Fibroblast of lung (primary cell): ENCODE measurements at regions not wholly inside any gene's neighbourhood (a gene's known extent, or its start where the extent isn't known, plus 50 kb on each side); places are given as distances from the start of the nearest gene placed in this dataset.

ENCODE experiments used
- DNase-seq, 2 donors: peaks; one replicate each; pipeline versions ENCODE4 v3.0.0 to v3.0.0-alpha.2; 2010; ENCODE audit warnings: low read depth in 2 of 2
- H2AFZ ChIP-seq: 2 replicates; pipeline ENCODE4 v1.5.1; 2012; ENCODE audit warnings: low read length, control low read depth, inconsistent platforms
- H3K27ac ChIP-seq: 2 replicates; pipeline ENCODE4 v1.5.1; 2011; ENCODE audit warnings: low read length, control low read depth; ENCODE audit not compliant: insufficient read depth
- H3K27me3 ChIP-seq: 2 replicates; pipeline ENCODE4 v1.5.1; 2011; ENCODE audit warnings: mild to moderate bottlenecking, low read length; ENCODE audit not compliant: control insufficient read depth, insufficient read depth
- H3K36me3 ChIP-seq: 2 replicates; pipeline ENCODE4 v1.5.1; 2011; ENCODE audit warnings: low read length; ENCODE audit not compliant: control insufficient read depth, insufficient read depth
- H3K4me1 ChIP-seq: 2 replicates; pipeline ENCODE4 v1.5.1; 2011; ENCODE audit warnings: low read length; ENCODE audit not compliant: control insufficient read depth, insufficient read depth; ENCODE audit errors: extremely low read depth
- H3K4me2 ChIP-seq: 2 replicates; pipeline ENCODE4 v1.5.1; 2011; ENCODE audit warnings: low read length, control low read depth; ENCODE audit not compliant: insufficient read depth; ENCODE audit errors: extremely low read depth
- H3K4me3 ChIP-seq, 4 experiments: fragments of 200-600 bp in 1 of 4; sonication (generic) in 1 of 4; replicated peaks in 1 of 4; 2 replicates each; pipeline ENCODE4 v1.5.1; 2011 to 2016; ENCODE audit warnings: low read length in 4 of 4, low read depth in 3 of 4, mild to moderate bottlenecking in 3 of 4, control low read depth in 2 of 4, inconsistent platforms in 1 of 4, mixed read lengths in 1 of 4; ENCODE audit not compliant: insufficient read depth in 1 of 4; ENCODE audit errors: control extremely low read depth in 1 of 4
- H3K79me2 ChIP-seq: 2 replicates; pipeline ENCODE4 v1.5.1; 2012; ENCODE audit warnings: mild to moderate bottlenecking, low read length, inconsistent platforms; ENCODE audit not compliant: control insufficient read depth, insufficient read depth
- H3K9ac ChIP-seq: 2 replicates; pipeline ENCODE4 v1.5.1; 2011; ENCODE audit warnings: mild to moderate bottlenecking, low read length, control low read depth; ENCODE audit not compliant: insufficient read depth
- H3K9me3 ChIP-seq: 2 replicates; pipeline ENCODE4 v1.5.1; 2012; ENCODE audit warnings: low read depth, low read length; ENCODE audit not compliant: control insufficient read depth, insufficient read depth
- H4K20me1 ChIP-seq: 2 replicates; pipeline ENCODE4 v1.5.1; 2011; ENCODE audit warnings: low read length; ENCODE audit not compliant: control insufficient read depth, insufficient read depth; ENCODE audit errors: extremely low read depth
- EZH2 ChIP-seq: IDR thresholded peaks from 2 replicates; pipeline ENCODE4 v1.5.1; 2012; ENCODE audit warnings: low read length, control low read depth, mild to moderate bottlenecking; ENCODE audit errors: missing control alignments
- TF ChIP-seq, protein P1 (sequence below), 2 donors: IDR thresholded peaks in 1 of 2; conservative IDR thresholded peaks in 1 of 2; 1 replicate in 1 of 2; 2 replicates in 1 of 2; pipeline ENCODE4 v1.5.1; 2011 to 2012; ENCODE audit warnings: low read length in 2 of 2, control low read depth in 1 of 2, inconsistent platforms in 1 of 2, low read depth in 1 of 2, mild to moderate bottlenecking in 1 of 2

DNA sequence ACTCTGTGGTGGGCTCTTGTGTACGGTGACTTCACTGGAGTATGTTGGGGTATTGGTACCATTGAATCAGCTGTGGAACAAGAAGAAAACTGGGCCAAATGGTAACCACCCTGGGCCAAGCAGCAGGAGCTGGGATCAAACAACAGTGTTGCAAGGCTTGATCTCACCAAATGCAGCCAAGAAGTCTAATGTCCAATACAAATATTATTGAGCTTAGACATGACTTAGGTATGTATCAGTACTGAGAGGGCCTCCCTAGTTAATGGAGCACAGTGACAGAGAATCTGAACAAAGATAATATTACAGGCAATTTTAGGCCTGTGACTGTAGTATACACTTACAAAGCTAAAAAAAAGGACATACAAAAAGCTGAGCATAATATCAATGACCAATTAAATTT lies 604.8 kb downstream of the PLA2G4A start:
- no peak overlapping the region for H3K9ac ChIP-seq
- H3K4me3 ChIP-seq = no peak overlapping the region
- H3K27me3 ChIP-seq = no peaks in the 10 kb centered on the region
- H3K79me2 ChIP-seq = no peaks in the 10 kb centered on the region
- no peaks in the 10 kb centered on the region for H3K4me1 ChIP-seq
- no peak overlapping the region for H3K27ac ChIP-seq
- no peak for TF ChIP-seq EZH2
- TF ChIP-seq, protein P1, sequence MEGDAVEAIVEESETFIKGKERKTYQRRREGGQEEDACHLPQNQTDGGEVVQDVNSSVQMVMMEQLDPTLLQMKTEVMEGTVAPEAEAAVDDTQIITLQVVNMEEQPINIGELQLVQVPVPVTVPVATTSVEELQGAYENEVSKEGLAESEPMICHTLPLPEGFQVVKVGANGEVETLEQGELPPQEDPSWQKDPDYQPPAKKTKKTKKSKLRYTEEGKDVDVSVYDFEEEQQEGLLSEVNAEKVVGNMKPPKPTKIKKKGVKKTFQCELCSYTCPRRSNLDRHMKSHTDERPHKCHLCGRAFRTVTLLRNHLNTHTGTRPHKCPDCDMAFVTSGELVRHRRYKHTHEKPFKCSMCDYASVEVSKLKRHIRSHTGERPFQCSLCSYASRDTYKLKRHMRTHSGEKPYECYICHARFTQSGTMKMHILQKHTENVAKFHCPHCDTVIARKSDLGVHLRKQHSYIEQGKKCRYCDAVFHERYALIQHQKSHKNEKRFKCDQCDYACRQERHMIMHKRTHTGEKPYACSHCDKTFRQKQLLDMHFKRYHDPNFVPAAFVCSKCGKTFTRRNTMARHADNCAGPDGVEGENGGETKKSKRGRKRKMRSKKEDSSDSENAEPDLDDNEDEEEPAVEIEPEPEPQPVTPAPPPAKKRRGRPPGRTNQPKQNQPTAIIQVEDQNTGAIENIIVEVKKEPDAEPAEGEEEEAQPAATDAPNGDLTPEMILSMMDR (conservative IDR thresholded peaks at IDR 0.05 in 1 of 2, IDR thresholded peaks at IDR 0.05 in 1 of 2; ENCODE audit: low read depth in 1 of 2, low read length in 2 of 2) = no peak
- no peak overlapping the region for H3K4me2 ChIP-seq
- no peaks in the 10 kb centered on the region for H3K36me3 ChIP-seq
- H3K9me3 ChIP-seq = no peaks in the 10 kb centered on the region
- no peak overlapping the region for H2AFZ ChIP-seq
- DNase-seq = peak; percentile 23 to 36
- no peaks in the 10 kb centered on the region for H4K20me1 ChIP-seq

DNA sequence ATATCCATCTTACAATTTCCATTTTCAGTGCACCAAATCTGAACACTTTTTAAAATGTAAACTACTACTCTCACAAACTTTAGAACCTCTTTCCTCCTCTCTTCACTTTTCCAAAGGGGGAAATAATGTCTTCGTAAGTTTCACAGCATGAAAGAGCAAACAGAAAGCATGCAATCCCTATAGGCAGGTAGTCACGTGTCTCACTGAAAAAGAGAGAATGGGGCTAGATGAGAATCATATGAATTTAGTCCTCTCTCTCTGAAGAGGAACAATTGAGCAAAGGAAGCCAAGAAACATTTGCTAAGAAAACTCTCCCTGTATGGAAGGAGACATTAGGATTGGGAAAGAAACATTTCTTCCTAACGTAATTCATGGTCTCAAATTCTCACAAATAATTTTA lies 613.9 kb downstream of the PLA2G4A start:
- no peak overlapping the region for H3K4me3 ChIP-seq
- no peaks in the 10 kb centered on the region for H3K9me3 ChIP-seq
- no peak overlapping the region for H3K27ac ChIP-seq
- H2AFZ ChIP-seq = no peak overlapping the region
- no peak overlapping the region for H3K9ac ChIP-seq
- DNase-seq = no peak
- no peaks in the 10 kb centered on the region for H3K79me2 ChIP-seq
- H3K36me3 ChIP-seq = no peaks in the 10 kb centered on the region
- H3K4me1 ChIP-seq = no peaks in the 10 kb centered on the region
- TF ChIP-seq EZH2 = no peak
- TF ChIP-seq, protein P1 (conservative IDR thresholded peaks at IDR 0.05 in 1 of 2, IDR thresholded peaks at IDR 0.05 in 1 of 2; ENCODE audit: low read depth in 1 of 2, low read length in 2 of 2) = no peak
- H4K20me1 ChIP-seq = no peaks in the 10 kb centered on the region
- H3K4me2 ChIP-seq = no peak overlapping the region
- H3K27me3 ChIP-seq = no peaks in the 10 kb centered on the region

DNA sequence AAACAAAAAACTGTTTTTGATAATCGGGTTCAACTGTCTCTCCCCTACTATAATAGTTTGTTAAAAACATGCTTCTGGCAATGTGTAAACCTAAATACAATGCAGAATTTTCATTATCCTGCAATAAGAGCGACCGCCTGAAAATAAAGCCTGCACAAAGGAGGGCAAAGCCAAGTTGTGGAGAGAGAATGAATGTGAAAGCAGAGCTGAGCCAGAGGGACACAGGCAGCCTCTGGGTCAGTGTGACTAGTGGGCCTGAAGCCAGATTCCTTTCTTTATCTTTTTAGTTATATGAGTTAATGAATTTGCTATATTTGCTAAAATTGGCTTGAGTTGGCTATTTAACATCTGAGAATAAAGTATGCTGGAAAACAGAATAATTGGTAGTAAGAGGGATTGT lies 615.2 kb downstream of the PLA2G4A start:
- H3K4me3 ChIP-seq = no peak overlapping the region
- no peak overlapping the region for H2AFZ ChIP-seq
- TF ChIP-seq EZH2 = no peak
- TF ChIP-seq, protein P1 (conservative IDR thresholded peaks at IDR 0.05 in 1 of 2, IDR thresholded peaks at IDR 0.05 in 1 of 2; ENCODE audit: low read depth in 1 of 2, low read length in 2 of 2) = no peak
- no peaks in the 10 kb centered on the region for H3K27me3 ChIP-seq
- H3K4me2 ChIP-seq = no peak overlapping the region
- H3K36me3 ChIP-seq = no peaks in the 10 kb centered on the region
- DNase-seq = no peak
- no peaks in the 10 kb centered on the region for H3K4me1 ChIP-seq
- no peaks in the 10 kb centered on the region for H3K79me2 ChIP-seq
- no peaks in the 10 kb centered on the region for H4K20me1 ChIP-seq
- no peak overlapping the region for H3K27ac ChIP-seq
- H3K9me3 ChIP-seq = no peaks in the 10 kb centered on the region
- H3K9ac ChIP-seq = no peak overlapping the region
